ENCODE measurements at regions not wholly inside any gene's neighbourhood (a gene's known extent, or its start where the extent isn't known, plus 50 kb on each side); places are given as distances from the start of the nearest gene placed in this dataset.

- TF ChIP-seq, protein P1, sequence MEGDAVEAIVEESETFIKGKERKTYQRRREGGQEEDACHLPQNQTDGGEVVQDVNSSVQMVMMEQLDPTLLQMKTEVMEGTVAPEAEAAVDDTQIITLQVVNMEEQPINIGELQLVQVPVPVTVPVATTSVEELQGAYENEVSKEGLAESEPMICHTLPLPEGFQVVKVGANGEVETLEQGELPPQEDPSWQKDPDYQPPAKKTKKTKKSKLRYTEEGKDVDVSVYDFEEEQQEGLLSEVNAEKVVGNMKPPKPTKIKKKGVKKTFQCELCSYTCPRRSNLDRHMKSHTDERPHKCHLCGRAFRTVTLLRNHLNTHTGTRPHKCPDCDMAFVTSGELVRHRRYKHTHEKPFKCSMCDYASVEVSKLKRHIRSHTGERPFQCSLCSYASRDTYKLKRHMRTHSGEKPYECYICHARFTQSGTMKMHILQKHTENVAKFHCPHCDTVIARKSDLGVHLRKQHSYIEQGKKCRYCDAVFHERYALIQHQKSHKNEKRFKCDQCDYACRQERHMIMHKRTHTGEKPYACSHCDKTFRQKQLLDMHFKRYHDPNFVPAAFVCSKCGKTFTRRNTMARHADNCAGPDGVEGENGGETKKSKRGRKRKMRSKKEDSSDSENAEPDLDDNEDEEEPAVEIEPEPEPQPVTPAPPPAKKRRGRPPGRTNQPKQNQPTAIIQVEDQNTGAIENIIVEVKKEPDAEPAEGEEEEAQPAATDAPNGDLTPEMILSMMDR (conservative IDR thresholded peaks at IDR 0.05; ENCODE audit: low read depth in 2 of 2): no peak
- TF ChIP-seq EZH2 (IDR thresholded peaks at IDR 0.05; ENCODE audit: low read depth, unreplicated experiment) (no peak), POLR2AphosphoS5 (IDR thresholded peaks at IDR 0.05; ENCODE audit: low read depth) (no peak), JUNB (IDR thresholded peaks at IDR 0.05; ENCODE audit: unreplicated experiment) (no peak)
Observed at GRCh38 chr2:235235977-235236767, 257.7 kb upstream of the AGAP1 start.

All from GM23338 (cell line).